A673 (cell line): ENCODE measurements at regions not wholly inside any gene's neighbourhood (a gene's known extent, or its start where the extent isn't known, plus 50 kb on each side); places are given as distances from the start of the nearest gene placed in this dataset.

ENCODE experiments used
- EZH2 ChIP-seq: fragments of 200-600 bp; sonication (generic); IDR thresholded peaks from 2 replicates; pipeline ENCODE4 v1.6.1; 2017; ENCODE audit warnings: borderline replicate concordance, low read depth, mild to moderate bottlenecking, mixed read lengths, antibody characterized with exemption, low read length; ENCODE audit not compliant: poor library complexity, severe bottlenecking
- TF ChIP-seq, protein P1 (sequence below): fragments of 300-800, 200-600 bp; sonication (generic); conservative IDR thresholded peaks from 2 replicates; pipeline ENCODE4 v1.5.1; 2017; ENCODE audit warnings: low read depth, mild to moderate bottlenecking, antibody characterized with exemption, low read length, moderate library complexity, mixed read lengths

DNA sequence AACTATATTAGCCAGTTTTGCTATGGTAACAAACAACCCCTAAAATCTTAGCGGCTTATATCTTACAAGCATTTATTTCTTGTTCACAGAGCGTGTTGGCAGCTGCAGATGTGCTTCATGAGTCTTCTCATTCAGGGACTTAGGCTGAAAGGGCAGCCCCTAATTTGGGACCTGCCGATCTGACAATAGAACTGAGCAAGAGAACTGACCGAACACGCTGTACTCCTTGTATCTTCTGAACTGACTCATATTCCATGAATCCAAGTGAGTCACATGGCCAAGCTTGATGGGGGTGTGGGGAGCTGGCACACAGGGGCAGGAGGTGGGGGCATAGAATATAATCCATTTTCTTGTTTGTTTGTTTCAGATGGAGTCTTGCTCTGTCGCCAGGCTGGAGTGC lies 481.7 kb upstream of the CADM1 start:
- TF ChIP-seq, protein P1, sequence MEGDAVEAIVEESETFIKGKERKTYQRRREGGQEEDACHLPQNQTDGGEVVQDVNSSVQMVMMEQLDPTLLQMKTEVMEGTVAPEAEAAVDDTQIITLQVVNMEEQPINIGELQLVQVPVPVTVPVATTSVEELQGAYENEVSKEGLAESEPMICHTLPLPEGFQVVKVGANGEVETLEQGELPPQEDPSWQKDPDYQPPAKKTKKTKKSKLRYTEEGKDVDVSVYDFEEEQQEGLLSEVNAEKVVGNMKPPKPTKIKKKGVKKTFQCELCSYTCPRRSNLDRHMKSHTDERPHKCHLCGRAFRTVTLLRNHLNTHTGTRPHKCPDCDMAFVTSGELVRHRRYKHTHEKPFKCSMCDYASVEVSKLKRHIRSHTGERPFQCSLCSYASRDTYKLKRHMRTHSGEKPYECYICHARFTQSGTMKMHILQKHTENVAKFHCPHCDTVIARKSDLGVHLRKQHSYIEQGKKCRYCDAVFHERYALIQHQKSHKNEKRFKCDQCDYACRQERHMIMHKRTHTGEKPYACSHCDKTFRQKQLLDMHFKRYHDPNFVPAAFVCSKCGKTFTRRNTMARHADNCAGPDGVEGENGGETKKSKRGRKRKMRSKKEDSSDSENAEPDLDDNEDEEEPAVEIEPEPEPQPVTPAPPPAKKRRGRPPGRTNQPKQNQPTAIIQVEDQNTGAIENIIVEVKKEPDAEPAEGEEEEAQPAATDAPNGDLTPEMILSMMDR, result no peak
- no peak for TF ChIP-seq EZH2
